ENCODE measurements at regions not wholly inside any gene's neighbourhood (a gene's known extent, or its start where the extent isn't known, plus 50 kb on each side); places are given as distances from the start of the nearest gene placed in this dataset.

DNA sequence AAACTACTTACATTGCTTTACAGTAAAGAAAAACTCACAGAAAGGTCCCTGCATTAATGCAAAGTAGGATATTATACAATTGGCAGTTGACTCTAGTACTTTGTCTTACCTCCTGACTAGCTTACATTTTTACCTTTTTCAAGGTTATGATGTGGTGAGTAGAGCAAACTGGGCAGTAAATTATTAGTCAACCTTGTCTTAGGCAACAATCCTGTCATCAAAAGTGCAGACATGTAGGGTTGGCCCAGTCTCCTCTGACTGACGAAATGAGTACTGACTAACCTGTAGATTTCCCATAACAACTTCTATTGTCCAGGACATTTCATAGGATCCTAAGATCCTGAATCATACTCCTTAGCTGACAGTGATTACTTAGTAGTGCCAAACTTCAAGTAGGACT is 142.0 kb upstream of the NUDT6 start:
- no peak for TF ChIP-seq CTCF (IDR thresholded peaks at IDR 0.05 in 4 of 5, conservative IDR thresholded peaks at IDR 0.05 in 1 of 5)
- no peak for TF ChIP-seq POLR2A (IDR thresholded peaks at IDR 0.05)

All from gastrocnemius medialis (tissue), 4 donors.